Choroid plexus epithelial cell (primary cell): ENCODE measurements at regions not wholly inside any gene's neighbourhood (a gene's known extent, or its start where the extent isn't known, plus 50 kb on each side); places are given as distances from the start of the nearest gene placed in this dataset.
A peak's percentile ranks its signal among the peaks of the same experiment; 100 is the strongest.

Source experiments
- DNase-seq: peaks from one replicate; pipeline ENCODE4 v3.0.0-alpha.2; 2010; ENCODE audit warnings: low read depth
- H3K4me3 ChIP-seq: 2 replicates; pipeline ENCODE4 v1.5.1; 2011; ENCODE audit warnings: low read depth, mild to moderate bottlenecking, control low read depth, low read length, moderate library complexity
- CTCF ChIP-seq: conservative IDR thresholded peaks from 2 replicates; pipeline ENCODE4 v1.5.1; 2011; ENCODE audit warnings: low read depth, mild to moderate bottlenecking, control low read depth, inconsistent platforms, low read length, moderate library complexity

GRCh38 chr1:186557147-186557777, 96.3 kb upstream of the PDC start:
- no peak for DNase-seq
- no peak for TF ChIP-seq CTCF
- no peak overlapping the region for H3K4me3 ChIP-seq

GRCh38 chr1:186550832-186551231, 89.9 kb upstream of the PDC start:
- DNase-seq = no peak
- no peak for TF ChIP-seq CTCF
- H3K4me3 ChIP-seq = no peak overlapping the region

GRCh38 chr1:186541003-186541402, 80.1 kb upstream of the PDC start:
- no peak for TF ChIP-seq CTCF
- DNase-seq = no peak
- H3K4me3 ChIP-seq = no peak overlapping the region

- TF ChIP-seq CTCF = no peak
- no peak overlapping the region for H3K4me3 ChIP-seq
- no peak for DNase-seq
These were observed 79.6 kb upstream of the PDC start for GRCh38 chr1:186540521-186540920.

GRCh38 chr1:186536273-186536890, 75.5 kb upstream of the PDC start:
- TF ChIP-seq CTCF = no peak
- no peak overlapping the region for H3K4me3 ChIP-seq
- DNase-seq = peak; percentile 35

- TF ChIP-seq CTCF = no peak
- no peak overlapping the region for H3K4me3 ChIP-seq
- DNase-seq = peak; percentile 95
These were observed 74.6 kb upstream of the PDC start for GRCh38 chr1:186535388-186536133.
